ENCODE measurements at regions not wholly inside any gene's neighbourhood (a gene's known extent, or its start where the extent isn't known, plus 50 kb on each side); places are given as distances from the start of the nearest gene placed in this dataset.
"Not testable (repeated sequence)": the region's sequence is repeated elsewhere in the genome, so short reads cannot be mapped to it uniquely, and the experiment has no call there.

DNA sequence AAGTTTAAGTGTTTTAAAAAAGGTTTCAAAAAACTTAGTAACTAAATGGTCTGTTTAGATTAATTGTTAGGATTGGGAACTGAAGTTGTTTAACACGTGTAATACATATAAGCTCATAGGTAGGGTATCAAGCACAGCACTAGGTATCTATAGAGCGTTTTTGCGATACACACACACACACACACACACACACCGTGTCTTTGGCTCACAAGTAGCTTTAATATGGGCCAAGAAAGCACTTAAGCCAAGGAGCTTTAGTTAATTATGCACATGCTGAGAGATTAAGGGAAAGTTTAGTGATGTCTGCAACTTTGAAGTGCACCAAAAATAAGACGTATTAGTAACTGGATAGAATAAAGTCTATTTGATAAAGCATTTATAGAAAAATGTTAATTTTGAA, 93.8 kb upstream of the CNTNAP2 start:
- Histone ChIP-seq H3K4me3 (no peak overlapping the region), H3K36me3 (no peaks in the 10 kb centered on the region), H3K4me1 (no peaks in the 10 kb centered on the region), H3K27ac (no peak overlapping the region), H3K27me3 (no peaks in the 10 kb centered on the region), H3K9me3 (no peaks in the 10 kb centered on the region)
- no peak for DNase-seq
- TF ChIP-seq, protein P1, sequence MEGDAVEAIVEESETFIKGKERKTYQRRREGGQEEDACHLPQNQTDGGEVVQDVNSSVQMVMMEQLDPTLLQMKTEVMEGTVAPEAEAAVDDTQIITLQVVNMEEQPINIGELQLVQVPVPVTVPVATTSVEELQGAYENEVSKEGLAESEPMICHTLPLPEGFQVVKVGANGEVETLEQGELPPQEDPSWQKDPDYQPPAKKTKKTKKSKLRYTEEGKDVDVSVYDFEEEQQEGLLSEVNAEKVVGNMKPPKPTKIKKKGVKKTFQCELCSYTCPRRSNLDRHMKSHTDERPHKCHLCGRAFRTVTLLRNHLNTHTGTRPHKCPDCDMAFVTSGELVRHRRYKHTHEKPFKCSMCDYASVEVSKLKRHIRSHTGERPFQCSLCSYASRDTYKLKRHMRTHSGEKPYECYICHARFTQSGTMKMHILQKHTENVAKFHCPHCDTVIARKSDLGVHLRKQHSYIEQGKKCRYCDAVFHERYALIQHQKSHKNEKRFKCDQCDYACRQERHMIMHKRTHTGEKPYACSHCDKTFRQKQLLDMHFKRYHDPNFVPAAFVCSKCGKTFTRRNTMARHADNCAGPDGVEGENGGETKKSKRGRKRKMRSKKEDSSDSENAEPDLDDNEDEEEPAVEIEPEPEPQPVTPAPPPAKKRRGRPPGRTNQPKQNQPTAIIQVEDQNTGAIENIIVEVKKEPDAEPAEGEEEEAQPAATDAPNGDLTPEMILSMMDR (IDR thresholded peaks at IDR 0.05) = no peak
- TF ChIP-seq POLR2A (IDR thresholded peaks at IDR 0.05) = no peak

DNA sequence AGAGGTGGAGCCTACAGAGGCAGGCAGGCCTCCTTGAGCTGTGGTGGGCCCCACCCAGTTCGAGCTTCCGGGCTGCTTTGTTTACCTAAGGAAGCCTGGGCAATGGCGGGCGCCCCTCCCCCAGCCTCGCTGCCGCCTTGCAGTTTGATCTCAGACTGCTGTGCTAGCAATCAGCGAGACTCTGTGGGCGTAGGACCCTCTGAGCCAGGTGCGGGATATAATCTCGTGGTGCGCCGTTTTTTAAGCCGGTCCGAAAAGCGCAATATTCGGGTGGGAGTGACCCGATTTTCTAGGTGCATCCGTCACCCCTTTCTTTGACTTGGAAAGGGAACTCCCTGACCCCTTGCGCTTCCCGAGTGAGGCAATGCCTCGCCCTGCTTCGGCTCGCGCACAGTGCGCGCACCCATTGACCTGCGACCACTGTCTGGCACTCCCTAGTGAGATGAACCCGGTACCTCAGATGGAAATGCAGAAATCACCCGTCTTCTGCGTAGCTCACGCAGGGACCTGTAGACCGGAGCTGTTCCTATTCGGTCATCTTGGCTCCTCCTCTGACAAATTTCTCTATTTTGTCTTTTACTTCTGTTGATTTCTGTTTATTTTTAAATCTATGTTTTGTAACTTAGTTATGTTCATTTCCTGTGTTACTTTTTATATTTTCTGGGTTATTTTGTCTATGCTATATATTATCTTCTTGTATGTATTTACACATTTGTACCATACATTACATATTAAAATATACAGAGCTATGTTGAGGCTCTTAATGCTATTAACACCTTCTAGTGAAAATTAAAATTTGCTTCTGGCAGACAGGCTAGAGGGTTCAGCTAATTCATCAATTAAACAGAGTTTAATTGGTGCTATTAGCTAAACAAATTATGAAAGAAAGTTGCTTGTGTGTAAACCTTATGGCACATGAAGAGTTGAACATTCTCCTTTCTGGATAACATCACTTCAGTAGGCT, 97.3 kb upstream of the CNTNAP2 start:
- not testable (repeated sequence) for H3K4me1 ChIP-seq, H3K27ac ChIP-seq, H3K27me3 ChIP-seq, H3K36me3 ChIP-seq, DNase-seq, H3K4me3 ChIP-seq, H3K9me3 ChIP-seq

DNA sequence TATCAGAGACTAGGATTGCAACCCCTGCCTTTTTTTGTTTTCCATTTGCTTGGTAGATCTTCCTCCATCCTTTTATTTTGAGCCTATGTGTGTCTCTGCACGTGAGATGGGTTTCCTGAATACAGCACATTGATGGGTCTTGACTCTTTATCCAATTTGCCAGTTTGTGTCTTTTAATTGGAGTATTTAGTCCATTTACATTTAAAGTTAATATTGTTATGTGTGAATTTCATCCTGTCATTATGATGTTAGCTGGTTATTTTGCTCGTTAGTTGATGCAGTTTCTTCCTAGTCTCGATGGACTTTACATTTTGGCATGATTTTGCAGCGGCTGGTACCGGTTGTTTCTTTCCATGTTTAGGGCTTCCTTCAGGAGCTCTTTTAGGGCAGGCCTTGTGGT, 99.2 kb upstream of the CNTNAP2 start:
- H3K4me1 ChIP-seq, H3K36me3 ChIP-seq, H3K27ac ChIP-seq, DNase-seq, H3K27me3 ChIP-seq, H3K9me3 ChIP-seq, H3K4me3 ChIP-seq: not testable (repeated sequence)

DNA sequence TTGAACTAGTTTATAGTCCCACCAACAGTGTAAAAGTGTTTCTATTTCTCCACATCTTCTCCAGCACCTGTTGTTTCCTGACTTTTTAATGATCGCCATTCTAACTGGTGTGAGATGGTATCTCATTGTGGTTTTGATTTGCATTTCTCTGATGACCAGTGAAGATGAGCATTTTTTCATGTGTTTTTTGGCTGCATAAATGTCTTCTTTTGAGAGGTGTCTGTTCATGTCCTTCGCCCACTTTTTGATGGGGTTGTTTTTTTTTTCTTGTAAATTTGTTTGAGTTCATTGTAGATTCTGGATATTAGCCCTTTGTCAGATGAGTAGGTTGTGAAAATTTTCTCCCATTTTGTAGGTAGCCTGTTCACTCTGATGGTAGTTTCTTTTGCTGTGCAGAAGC, 102.4 kb upstream of the CNTNAP2 start:
- not testable (repeated sequence) for H3K4me3 ChIP-seq, H3K36me3 ChIP-seq, H3K27me3 ChIP-seq, H3K4me1 ChIP-seq, H3K9me3 ChIP-seq, DNase-seq, H3K27ac ChIP-seq

DNA sequence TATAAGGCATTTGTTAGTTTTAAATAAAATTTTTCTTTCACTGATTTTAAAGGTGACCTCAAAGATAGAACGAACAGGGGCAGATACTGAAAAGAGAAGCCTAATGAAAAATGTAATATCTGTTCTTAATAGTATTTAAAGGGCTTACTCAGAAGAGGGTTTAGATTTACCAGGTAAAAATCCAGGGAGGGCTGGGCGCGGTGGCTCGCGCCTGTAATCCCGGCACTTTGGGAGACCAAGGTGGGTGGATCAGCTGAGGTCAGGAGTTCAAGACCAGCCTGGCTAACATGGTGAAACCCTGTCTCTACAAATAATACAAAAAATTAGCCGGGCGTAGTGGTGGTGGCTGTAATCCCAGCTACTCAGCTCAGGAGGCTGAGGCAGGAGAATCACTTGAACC, 108.3 kb upstream of the CNTNAP2 start:
- Histone ChIP-seq H3K27ac (no peak overlapping the region), H3K4me3 (no peak overlapping the region), H3K27me3 (no peaks in the 10 kb centered on the region), H3K36me3 (no peaks in the 10 kb centered on the region), H3K9me3 (peaks cover 0 to 3% (median 0%) of the 10 kb centered on the region in 4 donors), H3K4me1 (no peaks in the 10 kb centered on the region)
- no peak for DNase-seq
- TF ChIP-seq, protein P1 (IDR thresholded peaks at IDR 0.05) = no peak
- TF ChIP-seq POLR2A (IDR thresholded peaks at IDR 0.05) = no peak

DNA sequence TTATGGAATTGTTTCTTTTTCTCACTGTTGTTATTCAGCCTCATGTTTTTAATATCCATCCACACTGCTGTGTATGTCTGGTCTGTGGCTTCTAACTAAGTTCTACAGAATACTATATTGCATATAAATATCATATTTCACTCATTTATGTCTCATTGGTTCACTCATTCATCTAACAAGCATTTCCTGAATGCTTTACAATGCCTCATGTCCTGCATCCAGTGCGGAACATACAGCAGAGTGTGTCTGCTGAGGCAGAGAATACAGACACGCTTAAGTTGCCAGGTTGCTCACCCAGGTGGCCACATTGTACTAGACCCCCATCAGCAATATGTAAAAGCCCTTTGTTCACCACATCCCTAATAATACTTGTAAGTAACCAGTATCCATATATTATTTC, 111.8 kb upstream of the CNTNAP2 start:
- TF ChIP-seq, protein P1 (IDR thresholded peaks at IDR 0.05) = no peak
- TF ChIP-seq POLR2A (IDR thresholded peaks at IDR 0.05) = no peak
- Histone ChIP-seq H3K9me3 (no peaks in the 10 kb centered on the region), H3K4me1 (no peaks in the 10 kb centered on the region), H3K4me3 (no peak overlapping the region), H3K36me3 (no peaks in the 10 kb centered on the region), H3K27me3 (no peaks in the 10 kb centered on the region), H3K27ac (no peak overlapping the region)
- no peak for DNase-seq

DNA sequence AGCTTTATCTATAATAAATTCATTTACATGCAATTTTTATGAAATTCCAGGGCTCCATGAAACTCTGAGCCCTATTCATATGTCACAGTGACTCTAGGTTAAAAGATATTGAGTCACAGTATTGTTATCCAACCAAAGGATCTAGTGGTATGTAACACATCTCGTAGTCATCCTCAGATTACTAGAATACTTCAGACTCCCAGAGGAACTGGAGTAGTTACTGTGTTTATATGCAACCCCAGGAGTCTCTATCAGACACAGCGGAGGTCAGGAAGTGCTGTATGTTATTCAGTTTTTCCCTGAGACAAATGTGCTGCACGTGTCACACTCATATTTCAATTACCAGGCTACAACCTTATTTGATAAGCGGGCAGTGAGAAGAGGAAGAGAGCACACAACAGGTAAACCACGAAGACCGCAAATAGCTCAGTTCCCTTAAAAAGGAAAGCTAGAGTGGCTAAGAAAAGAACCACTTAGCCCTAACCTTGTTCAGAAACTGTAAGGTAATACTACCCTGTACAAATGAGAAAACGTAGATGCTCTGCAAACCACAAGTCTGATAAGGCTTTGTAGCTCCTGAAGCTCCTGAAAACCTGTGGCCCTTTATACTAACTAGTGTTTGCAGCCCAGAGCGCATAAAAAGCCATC, 114.0 kb upstream of the CNTNAP2 start:
- TF ChIP-seq, protein P1 (IDR thresholded peaks at IDR 0.05) = no peak
- TF ChIP-seq POLR2A (IDR thresholded peaks at IDR 0.05) = no peak
- H3K4me1 ChIP-seq = no peaks in the 10 kb centered on the region
- H3K9me3 ChIP-seq = no peaks in the 10 kb centered on the region
- H3K36me3 ChIP-seq = no peaks in the 10 kb centered on the region
- no peaks in the 10 kb centered on the region for H3K27me3 ChIP-seq
- no peak overlapping the region for H3K4me3 ChIP-seq
- DNase-seq = no peak
- no peak overlapping the region for H3K27ac ChIP-seq

Data from Peyer's patch (tissue), 4 donors.